Panc1 (cell line): ENCODE measurements at regions not wholly inside any gene's neighbourhood (a gene's known extent, or its start where the extent isn't known, plus 50 kb on each side); places are given as distances from the start of the nearest gene placed in this dataset.

Source experiments
- ATAC-seq: fragments of 200-7000 bp; cut with Tn5 transposase; 2 replicates; pipeline ENCODE4 v1.9.1; 2020; ENCODE audit warnings: mild to moderate bottlenecking, moderate library complexity
- BruUV-seq: library from RNA; stranded (reverse); fragments of 400-500 nt; replicated peaks from 2 replicates; lab custom pipeline; 2021; lab: Mats Ljungman, UMichigan
- CTCF ChIA-PET: fragments of 300-600 bp; sonication (Branson Sonifier 250); formaldehyde crosslinking; loops from one replicate; lab custom pipeline; 2022; ENCODE audit warnings: antibody characterized with exemption; lab: Charles Lee
- POLR2A ChIA-PET: fragments of 300-600 bp; sonication (Branson Sonifier 250); formaldehyde crosslinking; loops from one replicate; lab custom pipeline; 2022; ENCODE audit warnings: antibody characterized with exemption; lab: Charles Lee
- DNase-seq: peaks from one replicate; pipeline ENCODE4 v3.0.0-alpha.2; 2010; ENCODE audit warnings: low read depth, low spot score
- H3K27ac ChIP-seq: 2 replicates; pipeline ENCODE4 v1.5.1; 2011; ENCODE audit warnings: mild to moderate bottlenecking, low read length, inconsistent platforms
- H3K27me3 ChIP-seq: fragments of 200-500 bp; sonication (Bioruptor generic); 2 replicates; pipeline ENCODE4 v1.6.0; 2014; ENCODE audit warnings: low read length, inconsistent platforms; ENCODE audit not compliant: control insufficient read depth, insufficient read depth
- H3K36me3 ChIP-seq: fragments of 200-500 bp; sonication (Bioruptor generic); 2 replicates; pipeline ENCODE4 v1.5.1; 2014; ENCODE audit warnings: inconsistent platforms, mild to moderate bottlenecking, low read length, moderate library complexity; ENCODE audit not compliant: control insufficient read depth, insufficient read depth
- H3K4me1 ChIP-seq: 2 replicates; pipeline ENCODE4 v1.5.1; 2011; ENCODE audit warnings: inconsistent platforms, mild to moderate bottlenecking, low read length, moderate library complexity; ENCODE audit not compliant: control insufficient read depth, insufficient read depth
- H3K4me3 ChIP-seq, 2 experiments: 2 replicates each; pipeline ENCODE4 v1.5.1; 2011 to 2012; ENCODE audit warnings: low read depth in 2 of 2, low read length in 2 of 2, mild to moderate bottlenecking in 2 of 2, inconsistent platforms in 1 of 2, moderate library complexity in 1 of 2
- H3K9me3 ChIP-seq: fragments of 200-500 bp; sonication (Bioruptor generic); 2 replicates; pipeline ENCODE4 v1.5.1; 2014; ENCODE audit warnings: low read depth, mild to moderate bottlenecking, inconsistent platforms, low read length, moderate library complexity; ENCODE audit not compliant: control insufficient read depth, insufficient read depth
- CTCF ChIP-seq: fragments of 450-650 bp; IDR thresholded peaks from 2 replicates; pipeline ENCODE4 v1.5.1; 2017; ENCODE audit warnings: mild to moderate bottlenecking
- POLR2AphosphoS5 ChIP-seq: IDR thresholded peaks from 2 replicates; pipeline ENCODE4 v1.6.1; 2012; ENCODE audit warnings: mild to moderate bottlenecking, low read depth, low read length, moderate library complexity
- REST ChIP-seq, 2 experiments: IDR thresholded peaks; 2 replicates each; pipeline ENCODE4 v1.6.1; 2011 to 2012; ENCODE audit warnings: low read depth in 2 of 2, control low read depth in 1 of 2, low read length in 1 of 2, mild to moderate bottlenecking in 1 of 2, moderate library complexity in 1 of 2; ENCODE audit not compliant: insufficient read depth in 1 of 2
- SIN3A ChIP-seq: IDR thresholded peaks from 2 replicates; pipeline ENCODE4 v1.6.1; 2012; ENCODE audit warnings: low read depth, mild to moderate bottlenecking, low read length, moderate library complexity, borderline replicate concordance; ENCODE audit not compliant: insufficient read depth
- TCF7L2 ChIP-seq: IDR thresholded peaks from 2 replicates; pipeline ENCODE4 v1.6.1; 2011; ENCODE audit warnings: mild to moderate bottlenecking, low read depth, low read length, inconsistent platforms
- in situ Hi-C: cut with HindIII; loops from 2 replicates; pipeline ENCODE4 v1.10.0; 2016; ENCODE audit warnings: low sequenced_read_pairs, low pct_unique_long_range_greater_than_20kb
- intact Hi-C: fragments of 100-400 bp; cut with micrococcal nuclease; formaldehyde crosslinking; loops from one replicate; pipeline ENCODE4 v1.10.0; 2022; ENCODE audit not compliant: unreplicated experiment

GRCh38 chr16:50985733-50986132 is 165.3 kb downstream of the SALL1 start:
- intact Hi-C loops (no loop called here), in situ Hi-C loops (no loop called here)
- no peaks in the 10 kb centered on the region for H3K36me3 ChIP-seq
- no peak overlapping the region for H3K27ac ChIP-seq
- no peak overlapping the region for H3K4me3 ChIP-seq
- no peaks in the 10 kb centered on the region for H3K27me3 ChIP-seq
- BruUV-seq = no TSS peak
- ChIA-PET POLR2A (no interaction called here), CTCF (no interaction called here)
- TF ChIP-seq CTCF (no peak), TCF7L2 (no peak), POLR2AphosphoS5 (no peak), SIN3A (no peak), REST (IDR thresholded peaks at IDR 0.05; ENCODE audit: insufficient read depth in 1 of 2, low read depth in 2 of 2, low read length in 1 of 2) (no peak)
- H3K4me1 ChIP-seq = no peaks in the 10 kb centered on the region
- no peaks in the 10 kb centered on the region for H3K9me3 ChIP-seq
- ATAC-seq = no peak
- DNase-seq = no peak

GRCh38 chr16:50984688-50985087 is 166.4 kb downstream of the SALL1 start:
- Histone ChIP-seq H3K27me3 (no peaks in the 10 kb centered on the region), H3K27ac (no peak overlapping the region), H3K36me3 (no peaks in the 10 kb centered on the region), H3K4me3 (no peak overlapping the region), H3K4me1 (no peaks in the 10 kb centered on the region), H3K9me3 (no peaks in the 10 kb centered on the region)
- BruUV-seq = no TSS peak
- ChIA-PET POLR2A (no interaction called here), CTCF (no interaction called here)
- no peak for TF ChIP-seq SIN3A
- TF ChIP-seq POLR2AphosphoS5 = no peak
- TF ChIP-seq REST (IDR thresholded peaks at IDR 0.05; ENCODE audit: insufficient read depth in 1 of 2, low read depth in 2 of 2, low read length in 1 of 2) = no peak
- no peak for TF ChIP-seq CTCF
- TF ChIP-seq TCF7L2 = no peak
- in situ Hi-C loops = no loop called here
- DNase-seq (no peak), ATAC-seq (no peak)
- intact Hi-C loops = no loop called here
